NCI-H1092 (cell line): ENCODE measurements at regions not wholly inside any gene's neighbourhood (a gene's known extent, or its start where the extent isn't known, plus 50 kb on each side); places are given as distances from the start of the nearest gene placed in this dataset.
"Not testable (repeated sequence)": the region's sequence is repeated elsewhere in the genome, so short reads cannot be mapped to it uniquely, and the experiment has no call there.

Experiments
- DNase-seq: peaks from one replicate; lab custom pipeline; 2025; lab: John Stamatoyannopoulos, UW

DNA sequence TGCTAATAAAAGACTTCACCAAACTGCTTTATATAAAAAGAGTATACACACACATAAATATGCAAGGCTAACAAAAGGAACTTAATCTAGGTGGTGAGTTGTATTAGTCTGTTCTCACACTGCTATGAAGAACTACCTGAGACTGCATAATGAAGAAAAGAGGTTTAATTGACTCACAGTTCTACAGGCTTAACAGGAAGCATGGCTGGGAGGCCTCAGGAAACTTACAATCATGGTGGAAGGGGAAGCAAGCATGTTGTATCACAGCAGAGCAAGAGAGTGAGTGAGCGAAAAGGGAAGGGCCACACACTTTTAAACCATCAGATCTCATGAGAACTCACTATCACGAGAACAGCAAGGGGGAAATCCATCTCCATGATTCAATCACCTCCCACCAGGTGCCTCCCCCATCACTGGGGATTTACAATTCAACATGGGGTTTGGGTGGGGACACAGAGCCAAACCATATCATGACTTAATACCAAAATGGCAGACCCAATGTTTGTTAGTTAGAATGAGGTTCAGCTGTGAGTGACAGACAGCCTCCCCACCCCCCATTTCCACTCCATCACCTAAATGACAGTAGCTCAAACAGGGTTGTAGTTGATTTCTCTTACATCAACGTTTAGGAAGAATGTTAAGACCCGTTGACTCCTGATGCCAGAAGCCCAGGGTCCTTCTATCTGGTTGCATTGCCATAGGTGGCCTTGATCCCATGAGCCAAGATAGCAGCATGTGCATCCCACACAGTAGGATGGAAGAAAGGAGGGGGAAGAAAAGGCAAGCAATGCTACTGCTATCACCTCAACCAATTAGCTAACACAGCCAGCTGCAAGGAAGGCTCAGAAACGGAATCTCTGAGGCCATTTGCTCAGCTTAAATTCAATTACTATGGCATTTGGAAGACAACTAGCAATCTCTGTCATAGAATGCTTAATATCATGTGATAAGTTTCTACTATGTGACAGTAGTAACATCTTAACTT, 77.0 kb downstream of the CCDC71L start:
- no peak for DNase-seq

DNA sequence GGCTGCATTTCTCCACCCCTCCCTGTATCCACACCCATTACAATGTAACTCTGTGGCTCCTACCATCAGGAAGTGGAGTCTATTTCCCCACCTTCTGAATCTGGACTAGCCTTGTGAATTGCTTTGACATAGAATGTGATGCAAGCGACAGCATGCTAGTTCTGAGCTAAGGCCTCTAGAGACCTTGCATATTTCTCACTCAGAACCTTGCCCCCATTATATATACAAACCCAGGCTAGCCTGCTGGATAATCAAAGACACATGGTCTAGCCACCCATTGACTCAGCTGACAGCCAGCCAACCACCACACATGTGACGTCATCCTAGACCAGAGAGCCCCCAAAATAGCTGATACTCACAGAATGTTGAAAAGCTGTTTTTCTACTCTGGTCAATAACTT, 77.9 kb downstream of the CCDC71L start:
- DNase-seq = no peak

GRCh38 chr7:106582365-106582764, 78.6 kb downstream of the CCDC71L start:
- no peak for DNase-seq

DNA sequence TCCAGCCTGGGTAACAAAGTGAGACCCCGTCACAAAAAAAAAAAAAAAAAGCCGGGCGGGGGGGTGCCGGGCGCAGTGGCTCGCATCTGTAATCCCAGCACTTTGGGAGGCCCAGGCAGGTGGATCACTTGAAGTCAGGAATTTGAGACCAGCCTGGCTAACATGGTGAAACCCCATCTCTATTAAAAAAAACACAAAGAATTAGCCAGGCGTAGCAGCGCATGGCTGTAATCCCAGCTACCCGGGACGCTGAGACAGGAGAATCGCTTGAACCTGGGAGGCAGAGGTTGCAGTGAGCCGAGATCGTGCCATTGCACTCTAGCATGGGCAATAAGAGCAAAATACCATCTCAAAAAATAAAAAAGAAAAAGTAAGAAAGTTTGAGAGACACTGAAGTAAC, 81.9 kb downstream of the CCDC71L start:
- not testable (repeated sequence) for DNase-seq

DNA sequence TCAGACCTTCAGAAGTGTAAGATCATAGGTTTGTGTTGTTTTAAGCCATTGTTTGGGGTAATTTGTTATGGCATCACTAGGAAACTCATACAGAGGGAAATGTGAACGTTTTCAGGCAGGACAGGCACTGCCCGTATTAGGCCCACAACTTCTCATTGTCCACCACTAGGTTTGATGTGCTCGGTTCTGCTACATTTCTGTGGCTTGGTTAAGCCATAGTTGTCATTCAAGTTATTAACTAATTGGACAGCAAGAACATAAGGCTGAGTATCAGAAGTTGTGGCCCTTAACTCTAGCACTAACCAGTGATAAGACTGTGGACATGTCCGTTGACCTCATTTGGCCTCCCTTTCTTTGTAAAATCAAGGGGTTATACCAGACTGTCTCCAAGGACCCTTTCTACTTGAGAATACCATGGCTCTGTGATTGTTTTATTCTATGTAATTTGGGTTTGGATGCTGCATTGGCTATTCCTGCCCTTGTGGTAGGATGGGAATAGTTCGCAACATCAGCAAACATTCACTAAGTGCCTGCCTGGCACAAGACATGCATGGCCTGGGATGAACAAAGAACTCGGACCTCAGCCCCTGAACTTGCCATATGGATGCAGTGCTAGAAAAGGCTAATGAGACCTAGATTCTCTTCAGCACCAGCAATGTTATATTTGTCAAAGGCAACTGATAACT, 85.7 kb downstream of the CCDC71L start:
- no peak for DNase-seq

DNA sequence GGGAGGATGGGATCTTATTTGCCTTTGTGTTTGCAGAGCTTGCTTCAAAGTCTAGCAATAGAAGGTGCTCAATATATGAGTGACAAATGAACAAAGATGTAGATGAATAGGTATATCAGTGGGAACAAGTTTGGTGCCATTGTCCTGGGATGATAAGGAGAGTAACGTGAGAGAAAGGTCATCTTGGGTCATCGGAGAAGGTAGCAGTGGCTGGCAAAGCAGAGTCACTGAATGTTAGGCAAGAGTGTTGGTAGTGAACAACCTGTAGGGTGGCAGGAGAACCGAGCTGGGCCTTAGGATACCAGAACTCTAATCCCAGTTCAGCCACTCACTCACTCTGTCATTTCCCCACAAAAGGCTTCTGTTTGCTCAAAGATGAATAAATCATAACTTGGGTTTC, 87.2 kb downstream of the CCDC71L start:
- no peak for DNase-seq

DNA sequence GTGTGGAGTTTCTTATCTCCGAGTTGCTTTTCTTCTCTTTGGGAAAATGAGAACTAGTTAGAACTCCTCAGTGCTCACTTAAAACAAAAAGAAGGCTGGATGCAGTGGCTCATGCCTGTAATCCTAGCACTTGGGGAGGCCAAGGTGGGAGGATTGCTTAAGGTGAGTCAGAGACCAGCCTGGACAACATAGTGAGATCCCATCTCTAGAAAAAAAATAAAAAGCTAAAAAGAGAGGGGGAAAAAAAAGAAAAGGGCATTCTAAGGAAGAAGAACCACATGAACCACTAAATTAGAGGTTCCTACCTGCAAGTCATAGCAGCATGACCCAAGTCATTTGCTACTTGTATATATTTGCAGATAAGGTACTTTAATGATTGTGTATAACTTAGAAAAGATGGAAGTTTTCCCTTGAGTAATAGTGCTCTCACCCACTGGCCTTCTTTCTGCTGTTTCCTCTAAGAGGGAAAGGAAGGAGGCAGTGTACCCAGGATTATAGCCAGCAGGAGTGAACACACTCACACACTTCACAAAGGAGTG, 87.8 kb downstream of the CCDC71L start:
- DNase-seq = no peak

GRCh38 chr7:106572394-106573124, 88.4 kb downstream of the CCDC71L start:
- no peak for DNase-seq

GRCh38 chr7:106571563-106571962, 89.4 kb downstream of the CCDC71L start:
- DNase-seq = no peak

DNA sequence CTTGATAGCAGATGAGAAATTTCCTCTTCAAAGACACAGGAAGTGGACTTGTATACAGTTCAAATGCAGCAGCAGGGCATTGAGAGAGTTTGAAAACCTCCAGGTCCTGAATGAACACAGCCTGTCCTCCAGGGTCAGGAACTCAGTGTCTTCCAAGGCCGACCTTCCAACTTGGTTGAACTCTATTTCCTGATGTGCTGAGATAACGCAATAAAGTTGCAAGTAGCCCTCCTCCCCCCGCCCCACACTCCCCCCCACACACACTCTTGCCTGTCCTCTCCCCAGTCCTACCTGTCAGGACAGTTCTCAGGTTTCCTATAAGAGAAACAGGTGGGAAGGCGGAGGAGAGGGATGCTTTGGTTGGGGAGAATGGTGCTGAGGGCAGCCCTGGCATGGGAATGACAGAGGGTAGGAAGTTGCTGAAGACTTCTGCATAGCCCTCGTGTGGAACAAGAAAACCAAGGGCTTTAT, 90.0 kb downstream of the CCDC71L start:
- DNase-seq = no peak

DNA sequence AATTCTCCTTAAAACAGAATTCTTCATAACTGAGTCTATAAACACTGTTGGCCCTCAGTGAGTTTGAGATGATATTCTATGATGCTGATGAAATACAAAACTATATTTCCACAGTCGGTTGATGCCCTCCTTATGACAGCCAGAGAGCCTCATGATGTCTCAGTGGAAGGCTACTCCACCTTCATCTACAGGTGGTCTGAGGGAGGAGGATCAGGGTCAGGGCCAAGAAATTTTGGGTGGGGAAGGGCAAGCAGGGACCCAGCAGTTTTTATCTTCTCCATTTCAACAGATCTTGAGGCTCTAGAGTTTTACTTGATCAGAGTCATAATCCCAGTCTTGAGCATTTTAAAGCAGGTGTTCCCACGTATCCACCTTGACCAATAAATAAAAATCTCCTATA, 90.8 kb downstream of the CCDC71L start:
- no peak for DNase-seq

GRCh38 chr7:106569500-106569929, 91.4 kb downstream of the CCDC71L start:
- no peak for DNase-seq

GRCh38 chr7:106568680-106569499, 92.1 kb downstream of the CCDC71L start:
- no peak for DNase-seq

DNA sequence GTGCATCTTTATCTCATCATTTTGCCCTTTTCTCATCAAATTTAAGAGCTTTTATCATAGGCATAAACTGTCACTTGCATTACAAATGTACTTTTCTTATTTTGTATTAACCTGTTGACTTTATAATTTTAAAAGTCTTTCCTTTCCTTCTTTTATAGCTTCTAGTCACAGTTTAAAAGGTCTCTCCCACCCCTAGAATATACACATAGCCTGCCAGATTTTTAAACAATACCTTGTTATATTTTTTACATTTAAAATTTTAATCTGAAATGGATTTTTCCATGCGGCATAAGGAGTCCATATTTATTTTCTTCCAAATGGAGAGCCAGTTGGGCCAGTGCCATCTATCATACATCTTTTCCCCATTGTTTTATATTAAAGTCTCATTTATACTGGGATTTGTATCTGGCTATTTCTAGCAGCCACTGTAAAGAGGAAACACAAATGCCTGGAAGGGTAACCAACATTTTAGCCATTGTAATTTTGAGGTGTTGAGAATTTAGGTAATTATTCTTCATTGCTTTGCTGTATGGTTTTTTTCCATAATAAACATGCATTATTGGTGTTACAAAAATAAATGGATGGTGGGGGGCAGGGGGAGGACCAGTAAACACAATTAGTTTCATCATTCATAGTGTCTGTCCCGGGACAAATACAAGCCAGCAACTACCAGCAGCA, 92.8 kb downstream of the CCDC71L start:
- DNase-seq = no peak

- DNase-seq = not testable (repeated sequence)
Observed at GRCh38 chr7:106567204-106568001, 93.6 kb downstream of the CCDC71L start.

- DNase-seq = no peak
Observed at GRCh38 chr7:106566672-106567071, 94.3 kb downstream of the CCDC71L start.

- no peak for DNase-seq
Observed at GRCh38 chr7:106566196-106566595, 94.8 kb downstream of the CCDC71L start.

DNA sequence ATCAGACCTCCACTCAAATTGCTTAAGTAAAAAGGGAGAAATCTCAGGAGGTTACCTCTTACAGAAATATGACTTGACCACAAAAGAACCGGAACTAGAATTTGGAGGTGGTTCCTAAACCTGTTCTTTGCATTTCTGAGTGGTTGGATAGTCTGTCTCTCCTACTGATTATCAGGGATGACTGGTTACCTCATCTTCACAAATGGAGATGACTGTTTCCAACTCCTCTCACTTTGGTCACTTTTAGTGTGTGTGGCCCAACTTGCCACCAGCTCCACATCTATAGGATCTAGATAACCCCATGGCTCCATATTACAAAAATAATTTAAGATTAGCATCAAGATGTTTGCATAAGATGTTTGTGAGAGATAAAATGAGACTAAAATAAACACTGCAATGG, 95.5 kb downstream of the CCDC71L start:
- no peak for DNase-seq

DNA sequence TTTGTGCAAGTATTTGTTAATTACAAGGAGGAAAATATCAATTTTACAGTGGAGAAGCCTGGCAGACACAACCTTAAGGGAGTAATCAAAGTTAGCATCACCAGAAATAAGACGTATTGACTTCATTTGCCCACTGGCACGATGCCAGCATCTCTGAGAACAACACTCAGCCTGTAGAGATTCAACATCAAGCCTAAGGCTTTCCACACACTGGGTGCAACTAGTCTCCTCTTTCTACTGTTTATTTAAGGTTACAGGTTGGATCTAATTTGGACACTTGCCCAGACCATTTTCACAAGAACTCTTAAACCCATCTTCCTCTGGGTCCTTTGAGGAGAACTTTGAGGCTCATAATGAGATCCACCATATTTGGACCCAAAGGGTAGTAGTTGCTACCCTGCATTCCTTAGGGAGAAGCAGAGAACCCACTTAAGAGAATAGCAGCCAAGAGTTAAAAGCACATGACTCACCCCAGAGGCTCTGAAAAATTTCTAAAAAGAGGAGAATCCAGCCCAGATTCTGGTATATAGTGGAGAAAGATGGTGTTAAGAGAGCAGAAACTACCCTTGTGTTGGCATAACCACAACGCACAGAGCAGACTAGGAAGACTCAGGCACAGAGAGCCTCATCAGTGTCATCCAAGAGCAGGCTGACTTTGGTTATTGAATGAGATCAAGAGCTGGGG, 97.3 kb downstream of the CCDC71L start:
- no peak for DNase-seq
